WTC11 (cell line): ENCODE measurements at regions not wholly inside any gene's neighbourhood (a gene's known extent, or its start where the extent isn't known, plus 50 kb on each side); places are given as distances from the start of the nearest gene placed in this dataset.

ENCODE experiments used
- ATF1 ChIP-seq: sonication (generic); formaldehyde crosslinking; IDR thresholded peaks from 2 replicates; pipeline ENCODE4 v1.8.1; 2023; ENCODE audit warnings: mild to moderate bottlenecking, moderate library complexity, missing genetic modification reagents
- CREB1 ChIP-seq: sonication (generic); formaldehyde crosslinking; IDR thresholded peaks from 2 replicates; pipeline ENCODE4 v1.8.0; 2023; ENCODE audit warnings: mild to moderate bottlenecking, missing genetic modification reagents
- FOXP1 ChIP-seq: sonication (generic); formaldehyde crosslinking; IDR thresholded peaks from 2 replicates; pipeline ENCODE4 v1.8.0; 2022; ENCODE audit warnings: missing genetic modification reagents, mild to moderate bottlenecking, moderate library complexity, borderline replicate concordance
- MXD4 ChIP-seq: fragments of 250-450 bp; sonication (Bioruptor Pico); IDR thresholded peaks from 2 replicates; pipeline ENCODE4 v1.8.0; 2021; ENCODE audit warnings: mild to moderate bottlenecking, moderate library complexity, borderline replicate concordance
- NFE2L1 ChIP-seq: sonication (generic); formaldehyde crosslinking; IDR thresholded peaks from 2 replicates; pipeline ENCODE4 v1.8.1; 2023; ENCODE audit warnings: missing genetic modification reagents
- SOX15 ChIP-seq: fragments of 250-450 bp; sonication (Bioruptor Pico); IDR thresholded peaks from 2 replicates; pipeline ENCODE4 v1.9.0; 2021; ENCODE audit warnings: mild to moderate bottlenecking
- TF ChIP-seq, protein P1 (sequence below): sonication (generic); formaldehyde crosslinking; IDR thresholded peaks from 2 replicates; pipeline ENCODE4 v1.8.1; 2022; ENCODE audit warnings: low read depth, missing genetic modification reagents, borderline replicate concordance
- TF ChIP-seq, protein P2 (sequence below): sonication (generic); formaldehyde crosslinking; IDR thresholded peaks from 2 replicates; pipeline ENCODE4 v1.8.1; 2023; ENCODE audit warnings: mild to moderate bottlenecking, missing genetic modification reagents, moderate library complexity
- TF ChIP-seq, protein P3 (sequence below): fragments of 200-600 bp; IDR thresholded peaks from 2 replicates; pipeline ENCODE4 v1.8.0; 2022; ENCODE audit warnings: antibody characterized with exemption
- TF ChIP-seq, protein P4 (sequence below): sonication (generic); formaldehyde crosslinking; IDR thresholded peaks from 2 replicates; pipeline ENCODE4 v1.8.0; 2022; ENCODE audit warnings: mild to moderate bottlenecking, missing genetic modification reagents

DNA sequence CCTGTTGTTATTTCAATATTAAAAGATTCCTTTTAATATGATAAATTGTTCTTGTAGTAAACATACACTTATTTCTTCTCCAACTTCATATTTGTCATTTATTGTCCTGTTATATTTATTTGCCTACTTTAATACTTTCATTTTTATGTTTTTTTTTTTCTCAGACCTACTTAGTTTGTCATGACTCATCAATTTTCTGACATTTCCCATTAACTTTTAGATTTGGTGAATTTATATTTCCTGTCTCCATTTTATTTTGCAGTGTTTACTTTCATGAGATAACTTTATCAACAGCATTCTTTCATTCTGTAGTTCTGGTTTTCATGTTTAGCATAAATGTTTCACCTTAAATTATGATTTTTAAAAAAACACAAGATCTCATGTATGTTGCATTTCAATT, 788.7 kb downstream of the EFNA5 start:
- TF ChIP-seq, protein P1, sequence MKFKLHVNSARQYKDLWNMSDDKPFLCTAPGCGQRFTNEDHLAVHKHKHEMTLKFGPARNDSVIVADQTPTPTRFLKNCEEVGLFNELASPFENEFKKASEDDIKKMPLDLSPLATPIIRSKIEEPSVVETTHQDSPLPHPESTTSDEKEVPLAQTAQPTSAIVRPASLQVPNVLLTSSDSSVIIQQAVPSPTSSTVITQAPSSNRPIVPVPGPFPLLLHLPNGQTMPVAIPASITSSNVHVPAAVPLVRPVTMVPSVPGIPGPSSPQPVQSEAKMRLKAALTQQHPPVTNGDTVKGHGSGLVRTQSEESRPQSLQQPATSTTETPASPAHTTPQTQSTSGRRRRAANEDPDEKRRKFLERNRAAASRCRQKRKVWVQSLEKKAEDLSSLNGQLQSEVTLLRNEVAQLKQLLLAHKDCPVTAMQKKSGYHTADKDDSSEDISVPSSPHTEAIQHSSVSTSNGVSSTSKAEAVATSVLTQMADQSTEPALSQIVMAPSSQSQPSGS: no peak
- TF ChIP-seq ATF1 (CRISPR knock-in tag) (no peak), NFE2L1 (no peak), CREB1 (no peak), FOXP1 (no peak), SOX15 (CRISPR knock-in tag) (no peak), MXD4 (no peak)
- TF ChIP-seq, protein P2, sequence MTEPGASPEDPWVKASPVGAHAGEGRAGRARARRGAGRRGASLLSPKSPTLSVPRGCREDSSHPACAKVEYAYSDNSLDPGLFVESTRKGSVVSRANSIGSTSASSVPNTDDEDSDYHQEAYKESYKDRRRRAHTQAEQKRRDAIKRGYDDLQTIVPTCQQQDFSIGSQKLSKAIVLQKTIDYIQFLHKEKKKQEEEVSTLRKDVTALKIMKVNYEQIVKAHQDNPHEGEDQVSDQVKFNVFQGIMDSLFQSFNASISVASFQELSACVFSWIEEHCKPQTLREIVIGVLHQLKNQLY (CRISPR knock-in tag): no peak
- TF ChIP-seq, protein P3, sequence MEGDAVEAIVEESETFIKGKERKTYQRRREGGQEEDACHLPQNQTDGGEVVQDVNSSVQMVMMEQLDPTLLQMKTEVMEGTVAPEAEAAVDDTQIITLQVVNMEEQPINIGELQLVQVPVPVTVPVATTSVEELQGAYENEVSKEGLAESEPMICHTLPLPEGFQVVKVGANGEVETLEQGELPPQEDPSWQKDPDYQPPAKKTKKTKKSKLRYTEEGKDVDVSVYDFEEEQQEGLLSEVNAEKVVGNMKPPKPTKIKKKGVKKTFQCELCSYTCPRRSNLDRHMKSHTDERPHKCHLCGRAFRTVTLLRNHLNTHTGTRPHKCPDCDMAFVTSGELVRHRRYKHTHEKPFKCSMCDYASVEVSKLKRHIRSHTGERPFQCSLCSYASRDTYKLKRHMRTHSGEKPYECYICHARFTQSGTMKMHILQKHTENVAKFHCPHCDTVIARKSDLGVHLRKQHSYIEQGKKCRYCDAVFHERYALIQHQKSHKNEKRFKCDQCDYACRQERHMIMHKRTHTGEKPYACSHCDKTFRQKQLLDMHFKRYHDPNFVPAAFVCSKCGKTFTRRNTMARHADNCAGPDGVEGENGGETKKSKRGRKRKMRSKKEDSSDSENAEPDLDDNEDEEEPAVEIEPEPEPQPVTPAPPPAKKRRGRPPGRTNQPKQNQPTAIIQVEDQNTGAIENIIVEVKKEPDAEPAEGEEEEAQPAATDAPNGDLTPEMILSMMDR: no peak
- TF ChIP-seq, protein P4, sequence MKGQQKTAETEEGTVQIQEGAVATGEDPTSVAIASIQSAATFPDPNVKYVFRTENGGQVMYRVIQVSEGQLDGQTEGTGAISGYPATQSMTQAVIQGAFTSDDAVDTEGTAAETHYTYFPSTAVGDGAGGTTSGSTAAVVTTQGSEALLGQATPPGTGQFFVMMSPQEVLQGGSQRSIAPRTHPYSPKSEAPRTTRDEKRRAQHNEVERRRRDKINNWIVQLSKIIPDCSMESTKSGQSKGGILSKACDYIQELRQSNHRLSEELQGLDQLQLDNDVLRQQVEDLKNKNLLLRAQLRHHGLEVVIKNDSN (CRISPR knock-in tag): no peak
